ENCODE measurements at regions not wholly inside any gene's neighbourhood (a gene's known extent, or its start where the extent isn't known, plus 50 kb on each side); places are given as distances from the start of the nearest gene placed in this dataset.

GRCh38 chr2:144333143-144333555 is 186.8 kb downstream of the ZEB2 start:
- Histone ChIP-seq H3K9me3 (ENCODE audit: insufficient read depth, low read length) (no peaks in the 10 kb centered on the region), H3K79me2 (ENCODE audit: insufficient read depth, low read length) (peaks cover 37% of the 10 kb centered on the region), H3K9ac (ENCODE audit: low read length) (peak overlapping the region; percentile 74), H3K4me2 (ENCODE audit: low read depth, low read length, poor library complexity, severe bottlenecking) (peak overlapping the region; percentile 98), H3F3A (ENCODE audit: insufficient read depth) (peaks cover 12% of the 10 kb centered on the region; the same call in 1 of the 2 replicates), H3K4me3 (ENCODE audit: insufficient read depth, low read length, poor library complexity, severe bottlenecking) (peak overlapping the region; percentile 65), H3K36me3 (ENCODE audit: low read length) (no peaks in the 10 kb centered on the region), H3K27me3 (ENCODE audit: low read length) (no peaks in the 10 kb centered on the region), H3K27ac (ENCODE audit: low read depth, low read length) (peak overlapping the region; percentile 53; the same call in 1 of the 2 replicates), H2AFZ (ENCODE audit: low read depth, low read length, severe bottlenecking) (peak overlapping the region; percentile 83), H3K9me2 (replicated peaks; ENCODE audit: insufficient read depth, low read length) (no peaks in the 10 kb centered on the region), H4K20me1 (ENCODE audit: low read depth, low read length) (no peaks in the 10 kb centered on the region)
- TF ChIP-seq CTCF (IDR thresholded peaks at IDR 0.05; ENCODE audit: insufficient read depth, low read length, poor library complexity, severe bottlenecking) (no peak), EZH2phosphoT487 (conservative IDR thresholded peaks at IDR 0.05; ENCODE audit: low read length) (no peak)

- Histone ChIP-seq H3K36me3 (ENCODE audit: low read length) (no peaks in the 10 kb centered on the region), H3K9me2 (replicated peaks; ENCODE audit: insufficient read depth, low read length) (no peaks in the 10 kb centered on the region), H3K27ac (ENCODE audit: low read depth, low read length) (peak overlapping the region; percentile 87), H2AFZ (ENCODE audit: low read depth, low read length, severe bottlenecking) (peak overlapping the region; percentile 83), H3K79me2 (ENCODE audit: insufficient read depth, low read length) (peaks cover 43% of the 10 kb centered on the region), H3K4me2 (ENCODE audit: low read depth, low read length, poor library complexity, severe bottlenecking) (peak overlapping the region; percentile 98), H4K20me1 (ENCODE audit: low read depth, low read length) (no peaks in the 10 kb centered on the region), H3F3A (ENCODE audit: insufficient read depth) (peaks cover 12% of the 10 kb centered on the region; the same call in 1 of the 2 replicates), H3K9me3 (ENCODE audit: insufficient read depth, low read length) (no peaks in the 10 kb centered on the region), H3K27me3 (ENCODE audit: low read length) (no peaks in the 10 kb centered on the region), H3K4me3 (ENCODE audit: insufficient read depth, low read length, poor library complexity, severe bottlenecking) (peak overlapping the region; percentile 71), H3K9ac (ENCODE audit: low read length) (peak overlapping the region; percentile 88)
- no peak for TF ChIP-seq EZH2phosphoT487 (conservative IDR thresholded peaks at IDR 0.05; ENCODE audit: low read length)
- no peak for TF ChIP-seq CTCF (IDR thresholded peaks at IDR 0.05; ENCODE audit: insufficient read depth, low read length, poor library complexity, severe bottlenecking)
Observed at GRCh38 chr2:144332356-144333142, 187.4 kb downstream of the ZEB2 start.

- no peaks in the 10 kb centered on the region for H3K9me2 ChIP-seq (replicated peaks; ENCODE audit: insufficient read depth, low read length)
- peak overlapping the region; percentile 71 for H3K4me3 ChIP-seq (ENCODE audit: insufficient read depth, low read length, poor library complexity, severe bottlenecking)
- peaks cover 12% of the 10 kb centered on the region; the same call in 1 of the 2 replicates for H3F3A ChIP-seq (ENCODE audit: insufficient read depth)
- peaks cover 49% of the 10 kb centered on the region for H3K79me2 ChIP-seq (ENCODE audit: insufficient read depth, low read length)
- peak overlapping the region; percentile 88 for H3K9ac ChIP-seq (ENCODE audit: low read length)
- H3K27me3 ChIP-seq (ENCODE audit: low read length), result no peaks in the 10 kb centered on the region
- H3K36me3 ChIP-seq (ENCODE audit: low read length), result no peaks in the 10 kb centered on the region
- peak overlapping the region; percentile 94 for H3K4me2 ChIP-seq (ENCODE audit: low read depth, low read length, poor library complexity, severe bottlenecking)
- H4K20me1 ChIP-seq (ENCODE audit: low read depth, low read length), result no peaks in the 10 kb centered on the region
- peak overlapping the region; percentile 87 for H3K27ac ChIP-seq (ENCODE audit: low read depth, low read length)
- peak overlapping the region; percentile 6 for H2AFZ ChIP-seq (ENCODE audit: low read depth, low read length, severe bottlenecking)
- TF ChIP-seq EZH2phosphoT487 (conservative IDR thresholded peaks at IDR 0.05; ENCODE audit: low read length) (no peak), CTCF (IDR thresholded peaks at IDR 0.05; ENCODE audit: insufficient read depth, low read length, poor library complexity, severe bottlenecking) (peak; percentile 9)
- H3K9me3 ChIP-seq (ENCODE audit: insufficient read depth, low read length), result no peaks in the 10 kb centered on the region
Observed at GRCh38 chr2:144331674-144332355, 188.1 kb downstream of the ZEB2 start.

Data from SU-DHL-6 (cell line).